ENCODE measurements at regions not wholly inside any gene's neighbourhood (a gene's known extent, or its start where the extent isn't known, plus 50 kb on each side); places are given as distances from the start of the nearest gene placed in this dataset.

DNA sequence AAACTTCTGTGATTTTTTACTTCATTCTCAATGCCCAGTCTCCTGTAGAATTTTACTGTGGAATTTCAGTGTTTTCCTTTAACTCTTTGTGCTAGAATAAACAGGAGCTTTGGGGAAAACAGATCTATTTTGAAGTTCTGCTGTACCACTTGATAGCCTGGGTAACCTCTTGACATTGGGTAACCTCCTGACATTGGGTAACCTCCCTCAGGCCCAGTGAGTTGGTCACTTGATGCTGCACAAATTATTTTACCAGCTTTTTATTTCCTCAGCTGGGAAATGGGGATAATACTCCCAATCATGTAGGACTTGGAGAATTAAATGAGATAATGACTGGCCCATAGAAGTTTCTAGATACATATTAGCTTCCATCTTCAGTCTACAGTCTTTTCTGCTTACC lies 137.3 kb upstream of the TOP1 start:
- TF ChIP-seq POLR2AphosphoS5 (IDR thresholded peaks at IDR 0.05), result no peak
- TF ChIP-seq, protein P1, sequence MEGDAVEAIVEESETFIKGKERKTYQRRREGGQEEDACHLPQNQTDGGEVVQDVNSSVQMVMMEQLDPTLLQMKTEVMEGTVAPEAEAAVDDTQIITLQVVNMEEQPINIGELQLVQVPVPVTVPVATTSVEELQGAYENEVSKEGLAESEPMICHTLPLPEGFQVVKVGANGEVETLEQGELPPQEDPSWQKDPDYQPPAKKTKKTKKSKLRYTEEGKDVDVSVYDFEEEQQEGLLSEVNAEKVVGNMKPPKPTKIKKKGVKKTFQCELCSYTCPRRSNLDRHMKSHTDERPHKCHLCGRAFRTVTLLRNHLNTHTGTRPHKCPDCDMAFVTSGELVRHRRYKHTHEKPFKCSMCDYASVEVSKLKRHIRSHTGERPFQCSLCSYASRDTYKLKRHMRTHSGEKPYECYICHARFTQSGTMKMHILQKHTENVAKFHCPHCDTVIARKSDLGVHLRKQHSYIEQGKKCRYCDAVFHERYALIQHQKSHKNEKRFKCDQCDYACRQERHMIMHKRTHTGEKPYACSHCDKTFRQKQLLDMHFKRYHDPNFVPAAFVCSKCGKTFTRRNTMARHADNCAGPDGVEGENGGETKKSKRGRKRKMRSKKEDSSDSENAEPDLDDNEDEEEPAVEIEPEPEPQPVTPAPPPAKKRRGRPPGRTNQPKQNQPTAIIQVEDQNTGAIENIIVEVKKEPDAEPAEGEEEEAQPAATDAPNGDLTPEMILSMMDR (IDR thresholded peaks at IDR 0.05 in 8 of 11, conservative IDR thresholded peaks at IDR 0.05 in 3 of 11), result no peak

Data from spleen (tissue), 7 donors.